DOHH2 (cell line): ENCODE measurements at regions not wholly inside any gene's neighbourhood (a gene's known extent, or its start where the extent isn't known, plus 50 kb on each side); places are given as distances from the start of the nearest gene placed in this dataset.

Experiments used
- CTCF ChIP-seq: fragments of 200-600 bp; sonication (generic); IDR thresholded peaks from one replicate; pipeline ENCODE4 v1.5.1; 2014; ENCODE audit warnings: antibody characterized with exemption, mild to moderate bottlenecking, low read depth, low read length; ENCODE audit not compliant: poor library complexity, severe bottlenecking
- EZH2phosphoT487 ChIP-seq: fragments of 200-600 bp; sonication (generic); IDR thresholded peaks from 2 replicates; pipeline ENCODE4 v1.6.1; 2017; ENCODE audit warnings: borderline replicate concordance, mild to moderate bottlenecking, antibody characterized with exemption, low read length, moderate library complexity, mixed read lengths

GRCh38 chr15:58297639-58298038 lies 134.2 kb upstream of the LIPC start:
- no peak for TF ChIP-seq CTCF
- TF ChIP-seq EZH2phosphoT487, result no peak
